DOHH2 (cell line): ENCODE measurements at regions not wholly inside any gene's neighbourhood (a gene's known extent, or its start where the extent isn't known, plus 50 kb on each side); places are given as distances from the start of the nearest gene placed in this dataset.

Experiments used
- CTCF ChIP-seq: fragments of 200-600 bp; sonication (generic); IDR thresholded peaks from one replicate; pipeline ENCODE4 v1.5.1; 2014; ENCODE audit warnings: antibody characterized with exemption, mild to moderate bottlenecking, low read depth, low read length; ENCODE audit not compliant: poor library complexity, severe bottlenecking
- EZH2phosphoT487 ChIP-seq: fragments of 200-600 bp; sonication (generic); IDR thresholded peaks from 2 replicates; pipeline ENCODE4 v1.6.1; 2017; ENCODE audit warnings: borderline replicate concordance, mild to moderate bottlenecking, antibody characterized with exemption, low read length, moderate library complexity, mixed read lengths

- TF ChIP-seq EZH2phosphoT487 (no peak), CTCF (no peak)
These were observed 72.5 kb upstream of the KCTD7 start for GRCh38 chr7:66556177-66556548.
